Fibroblast of lung (primary cell): ENCODE measurements at regions not wholly inside any gene's neighbourhood (a gene's known extent, or its start where the extent isn't known, plus 50 kb on each side); places are given as distances from the start of the nearest gene placed in this dataset.

Source experiments
- CTCF ChIP-seq, 2 donors: IDR thresholded peaks in 1 of 2; conservative IDR thresholded peaks in 1 of 2; 1 replicate in 1 of 2; 2 replicates in 1 of 2; pipeline ENCODE4 v1.5.1; 2011 to 2012; ENCODE audit warnings: low read length in 2 of 2, control low read depth in 1 of 2, inconsistent platforms in 1 of 2, low read depth in 1 of 2, mild to moderate bottlenecking in 1 of 2
- EZH2 ChIP-seq: IDR thresholded peaks from 2 replicates; pipeline ENCODE4 v1.5.1; 2012; ENCODE audit warnings: low read length, control low read depth, mild to moderate bottlenecking; ENCODE audit errors: missing control alignments

- no peak for TF ChIP-seq EZH2
- TF ChIP-seq CTCF (conservative IDR thresholded peaks at IDR 0.05 in 1 of 2, IDR thresholded peaks at IDR 0.05 in 1 of 2; ENCODE audit: low read depth in 1 of 2, low read length in 2 of 2): no peak
Observed at GRCh38 chr12:79534029-79534867, 156.5 kb downstream of the PAWR start.
